ENCODE measurements at regions not wholly inside any gene's neighbourhood (a gene's known extent, or its start where the extent isn't known, plus 50 kb on each side); places are given as distances from the start of the nearest gene placed in this dataset.
"Not testable (repeated sequence)": the region's sequence is repeated elsewhere in the genome, so short reads cannot be mapped to it uniquely, and the experiment has no call there.

DNA sequence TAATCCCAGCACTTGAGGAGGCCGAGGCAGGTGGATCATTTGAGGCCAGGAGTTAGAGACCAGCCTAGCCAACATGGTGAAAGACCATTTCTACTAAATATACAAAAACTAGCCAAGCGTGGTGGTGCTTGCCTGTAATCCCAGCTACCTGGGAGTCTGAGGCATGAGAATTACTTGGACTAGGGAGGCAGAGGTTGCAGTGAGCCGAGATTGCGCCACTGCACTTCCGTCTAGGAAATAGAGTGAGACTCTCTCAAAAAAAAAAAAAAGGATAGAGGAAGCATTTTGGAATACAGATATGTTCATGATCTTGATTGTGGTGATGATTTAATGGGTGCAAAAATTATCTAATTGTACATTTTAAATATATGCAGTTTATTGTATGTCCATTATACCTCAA is 67.8 kb upstream of the GBE1 start:
- peak; percentile 43 for DNase-seq (ENCODE audit: low spot score)
- intact Hi-C loops (cut with DNase I): not testable (repeated sequence)

DNA sequence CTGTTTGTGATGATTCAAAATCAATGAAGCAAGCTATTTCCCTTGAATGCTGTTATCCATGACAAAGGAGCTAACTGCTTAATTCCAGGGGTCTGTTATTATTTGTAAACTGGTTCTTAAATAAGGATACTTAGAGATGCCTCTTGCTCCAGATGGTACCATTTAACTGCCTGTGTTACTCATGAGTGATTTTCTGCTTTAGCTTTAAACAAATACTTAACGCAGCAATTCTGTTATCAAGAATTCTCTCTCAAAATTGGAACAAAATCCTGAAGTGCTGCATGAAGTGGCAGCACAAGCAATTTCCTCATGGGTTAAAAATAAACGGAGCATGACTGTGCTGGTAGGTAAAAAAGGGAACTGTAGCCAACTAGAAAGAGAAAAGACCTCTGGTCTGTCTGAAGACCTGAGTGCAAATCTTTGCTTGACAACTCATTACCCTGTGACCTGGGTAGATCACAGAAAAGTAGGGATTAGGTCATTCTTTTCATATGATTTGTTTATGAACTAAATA is 62.5 kb upstream of the GBE1 start:
- intact Hi-C loops (cut with DNase I): no loop called here
- DNase-seq (ENCODE audit: low spot score): no peak

DNA sequence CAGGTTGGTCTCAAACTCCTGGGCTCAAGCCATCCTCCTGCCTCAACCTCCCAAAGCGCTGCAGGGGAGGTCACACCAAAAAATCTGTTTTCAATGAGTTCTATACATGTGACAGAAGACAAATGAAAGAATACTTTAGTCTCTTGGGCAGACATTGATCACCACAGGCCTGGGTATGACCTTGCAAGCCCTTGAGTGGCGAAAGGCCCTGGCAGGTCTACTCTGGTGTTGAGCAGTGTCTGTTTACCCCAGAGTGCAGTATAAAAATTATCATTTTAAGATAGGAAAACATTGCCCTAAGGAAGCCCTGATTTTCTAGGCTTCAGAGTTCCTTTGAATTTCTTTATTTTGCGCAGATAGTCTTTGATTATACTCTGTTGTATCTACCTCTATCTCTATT is 61.6 kb upstream of the GBE1 start:
- intact Hi-C loops (cut with DNase I): no loop called here
- DNase-seq (ENCODE audit: low spot score): no peak

DNA sequence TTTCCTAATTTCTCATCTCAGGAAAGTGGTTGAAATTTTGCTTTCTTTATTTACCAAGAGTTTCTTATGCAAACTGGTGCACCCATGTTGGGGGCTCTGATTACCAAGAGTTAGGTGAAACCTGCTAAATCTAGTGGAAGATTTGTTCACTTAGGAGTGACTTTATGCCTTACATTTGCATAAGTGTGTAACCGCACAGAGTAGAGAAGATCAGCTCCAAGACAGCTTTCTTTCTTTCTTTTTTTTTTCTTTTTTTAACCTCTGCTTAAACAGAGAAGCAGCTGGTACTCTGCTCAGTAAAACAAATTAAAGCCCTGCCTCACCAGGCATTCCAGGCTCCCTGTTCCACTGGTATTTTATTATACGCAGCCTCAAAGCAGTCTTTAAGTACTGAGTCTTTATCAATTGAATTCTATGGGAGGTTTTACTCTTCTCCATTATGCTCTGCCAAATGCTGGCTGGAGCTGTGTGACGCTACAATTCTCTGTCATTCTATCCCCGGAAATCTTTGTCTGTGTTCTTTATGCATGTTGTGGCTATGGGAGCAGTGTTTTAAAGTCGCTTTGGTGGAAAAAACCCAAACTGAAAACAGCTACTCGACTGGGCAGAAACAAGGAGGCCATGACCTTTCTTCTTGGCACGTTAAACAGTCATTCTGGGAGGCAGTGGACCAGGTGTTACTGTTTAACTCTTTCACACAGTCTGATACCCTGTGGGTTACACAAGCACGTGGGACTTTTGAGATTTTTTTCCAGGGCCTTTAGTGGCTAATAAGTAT is 55.2 kb upstream of the GBE1 start:
- no peak for DNase-seq (ENCODE audit: low spot score)
- intact Hi-C loops (cut with DNase I): no loop called here

DNA sequence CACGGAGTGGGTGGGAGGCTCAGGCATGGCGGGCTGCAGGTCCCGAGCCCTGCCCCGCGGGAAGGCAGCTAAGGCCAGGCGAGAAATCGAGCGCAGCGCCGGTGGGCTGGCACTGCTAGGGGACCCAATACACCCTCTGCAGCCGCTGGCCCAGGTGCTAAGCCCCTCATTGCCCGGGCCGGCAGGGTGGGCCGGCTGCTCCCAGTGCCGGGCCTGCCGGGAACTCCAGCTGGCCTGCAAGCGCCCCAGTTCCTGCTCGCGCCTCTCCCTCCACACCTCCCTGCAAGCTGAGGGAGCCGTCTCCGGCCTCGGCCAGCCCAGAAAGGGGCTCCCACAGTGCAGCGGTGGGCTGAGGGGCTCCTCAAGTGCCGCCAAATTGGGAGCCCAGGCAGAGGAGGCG is 50.7 kb upstream of the GBE1 start:
- intact Hi-C loops (cut with DNase I): not testable (repeated sequence)

More for the DNA sequence above, 50.7 kb upstream of the GBE1 start:
- DNase-seq (ENCODE audit: low spot score): peak; percentile 74
